GM21526 (cell line): ENCODE measurements at regions not wholly inside any gene's neighbourhood (a gene's known extent, or its start where the extent isn't known, plus 50 kb on each side); places are given as distances from the start of the nearest gene placed in this dataset.

Experiments
- ATAC-seq: cut with Tn5 transposase; IDR thresholded peaks from one replicate; pipeline ENCODE4 v1.9.1; 2021; ENCODE audit warnings: moderate library complexity; ENCODE audit not compliant: unreplicated experiment, low FRiP score

DNA sequence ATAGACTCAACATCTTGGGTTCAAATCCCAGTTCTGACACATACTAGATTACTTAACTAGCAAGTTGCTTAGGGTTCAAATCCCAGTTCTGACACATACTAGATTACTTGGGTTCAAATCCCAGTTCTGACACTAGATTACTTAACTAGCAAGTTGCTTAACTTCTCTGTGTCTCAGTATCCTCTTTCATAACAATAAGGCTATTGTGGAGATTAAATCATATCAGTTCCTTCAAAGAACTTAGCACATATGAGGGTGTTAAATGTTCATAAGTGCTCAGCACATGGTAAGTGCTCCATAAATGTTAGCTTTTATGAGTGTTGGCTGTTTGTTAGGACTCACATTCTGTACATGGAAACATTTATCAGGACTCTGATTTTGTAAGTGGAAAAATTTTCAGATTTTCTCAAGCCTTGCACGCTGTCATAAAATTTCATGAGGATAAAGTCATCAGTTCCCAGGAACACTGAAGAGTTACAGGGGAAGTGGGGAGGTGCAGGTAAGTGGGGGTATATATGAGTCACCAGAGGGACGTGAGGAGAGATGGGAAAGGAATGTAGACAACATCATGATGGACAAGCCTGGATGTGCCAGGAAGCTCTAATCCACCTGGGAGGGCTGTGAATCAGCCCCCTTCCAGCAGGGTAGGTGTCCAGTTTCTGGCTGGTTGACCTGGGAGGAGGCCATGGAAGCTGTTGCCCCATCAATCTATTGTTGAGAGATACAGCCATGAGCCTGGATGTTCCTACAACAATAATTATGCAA lies 532.2 kb upstream of the WWC1 start:
- no peak for ATAC-seq

DNA sequence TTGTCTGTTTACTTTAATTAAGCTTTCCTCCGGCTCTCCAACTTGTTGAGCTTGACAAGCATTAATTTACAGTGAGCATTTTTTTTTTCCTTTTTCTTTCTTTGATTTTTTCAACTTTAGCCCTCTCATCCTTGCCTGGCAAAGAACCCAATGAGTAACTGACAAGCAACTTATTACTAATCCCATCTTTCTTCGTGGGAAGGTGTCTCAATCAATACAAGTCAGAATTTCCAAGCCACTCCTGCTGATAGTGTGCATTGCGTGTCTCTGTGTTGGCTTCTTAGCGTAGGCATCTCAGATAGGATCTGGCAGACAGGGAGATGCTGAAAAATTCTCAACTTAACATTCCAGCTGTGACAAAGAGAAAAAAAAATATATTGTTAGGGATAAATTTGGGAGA lies 527.7 kb upstream of the WWC1 start:
- no peak for ATAC-seq

DNA sequence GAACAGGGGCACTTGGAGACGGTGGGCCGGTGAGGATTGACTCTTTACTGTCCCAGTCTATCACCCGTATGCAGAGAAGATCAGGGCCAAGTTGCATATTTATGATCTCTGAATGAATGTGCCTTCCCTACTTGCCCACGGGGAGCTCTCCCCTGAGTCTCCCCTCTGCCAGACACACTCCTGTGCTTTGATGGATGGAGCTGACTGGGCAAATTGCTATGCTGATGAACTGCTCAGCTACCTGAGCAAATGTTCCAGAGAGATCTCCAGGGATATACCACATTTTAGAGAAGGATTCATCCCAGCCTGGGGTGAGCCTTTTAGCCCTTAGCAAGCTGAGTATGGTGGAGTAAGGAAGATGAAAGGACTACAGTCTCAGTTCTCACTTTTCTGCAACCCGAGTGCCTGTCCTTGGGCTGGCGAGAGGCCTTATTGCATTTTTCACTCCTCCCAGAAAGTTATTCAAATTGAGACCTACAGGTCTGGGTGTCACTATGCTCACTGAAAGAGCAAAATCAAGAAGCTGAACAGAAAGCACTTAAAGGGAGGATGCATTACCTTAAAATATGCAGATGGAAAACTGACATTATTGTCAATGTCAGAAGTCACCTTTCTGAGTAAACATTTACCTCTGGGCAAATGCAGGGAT lies 526.7 kb upstream of the WWC1 start:
- no peak for ATAC-seq

DNA sequence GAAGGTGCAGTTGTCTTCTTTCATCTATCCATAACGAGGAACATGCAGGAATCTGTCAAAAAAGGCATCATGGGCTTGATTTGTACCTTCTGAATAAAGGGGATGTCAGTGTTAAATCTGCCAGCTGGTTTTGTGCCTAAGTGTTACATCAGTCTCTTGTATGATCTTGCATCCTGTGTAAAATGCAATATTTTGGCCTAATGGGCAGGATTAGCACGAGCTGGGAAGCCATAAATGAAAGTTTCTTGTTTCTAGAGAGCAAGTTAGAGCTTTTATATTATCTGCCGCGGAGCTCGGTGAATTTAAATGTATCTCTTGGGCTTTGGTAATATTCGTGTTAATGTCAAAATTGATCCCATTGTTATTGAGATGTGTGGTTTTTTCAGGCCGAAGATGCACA lies 526.1 kb upstream of the WWC1 start:
- ATAC-seq, result no peak

DNA sequence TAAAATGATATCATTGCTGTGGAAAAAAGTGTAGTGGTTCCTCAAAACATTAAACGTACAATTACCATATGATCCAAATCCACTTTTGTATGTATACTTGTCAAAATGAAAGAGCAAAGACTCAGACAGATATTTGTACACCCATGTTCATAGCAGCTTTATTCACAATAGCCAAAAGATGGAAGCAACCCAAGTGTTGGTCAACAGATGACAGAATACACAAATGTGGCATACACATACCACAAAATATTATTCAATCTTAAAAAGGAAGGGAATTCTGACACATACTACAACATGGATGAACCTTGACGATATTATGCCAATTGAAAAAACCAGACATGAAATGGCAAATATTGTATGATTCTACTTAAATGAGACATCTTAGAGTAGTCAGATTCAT lies 524.5 kb upstream of the WWC1 start:
- no peak for ATAC-seq

DNA sequence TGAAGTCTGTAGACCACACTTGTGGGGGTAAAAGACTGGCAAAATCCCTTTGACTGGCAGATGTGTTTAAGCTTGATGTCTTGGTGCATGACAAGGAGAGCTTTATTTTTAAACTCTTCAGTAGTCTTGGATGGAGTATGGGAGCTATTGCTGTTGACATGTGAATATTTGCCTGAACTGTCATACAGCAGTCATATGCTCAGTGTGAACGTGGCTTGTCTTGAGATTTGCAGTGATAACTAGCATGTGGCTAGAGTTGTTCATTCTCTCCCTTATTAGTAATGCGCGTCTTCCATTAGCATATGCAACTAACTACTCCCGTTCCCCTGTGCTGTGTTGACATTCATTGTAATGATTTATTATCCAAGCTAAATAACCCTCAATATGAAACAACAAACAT lies 523.6 kb upstream of the WWC1 start:
- no peak for ATAC-seq

DNA sequence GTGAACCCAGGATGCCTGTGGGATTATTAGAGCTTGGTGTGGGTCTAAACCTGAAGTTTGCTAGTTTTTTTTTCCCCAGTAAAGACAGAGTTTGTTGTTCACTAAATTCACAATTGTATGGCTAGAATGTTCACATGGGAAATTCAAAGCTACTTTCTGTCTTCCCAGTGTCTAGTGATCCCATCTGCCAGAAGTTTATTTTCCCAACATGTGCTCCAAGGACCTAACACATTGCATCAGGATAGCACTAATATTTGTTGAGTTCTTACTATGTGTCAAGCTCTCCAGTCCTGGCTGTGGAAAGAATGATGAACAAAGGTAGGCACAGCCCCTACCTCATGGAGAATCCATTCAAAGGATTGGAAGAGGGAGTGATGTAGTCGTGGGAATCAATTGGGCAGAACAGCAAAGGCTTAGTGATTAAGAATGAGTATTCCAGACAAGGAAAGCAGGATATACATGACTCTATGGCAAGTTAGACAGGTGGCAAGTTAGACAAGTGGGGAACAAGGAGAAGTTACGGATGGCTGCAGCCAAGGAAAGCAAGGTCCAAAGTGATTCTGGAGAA lies 521.5 kb upstream of the WWC1 start:
- no peak for ATAC-seq

DNA sequence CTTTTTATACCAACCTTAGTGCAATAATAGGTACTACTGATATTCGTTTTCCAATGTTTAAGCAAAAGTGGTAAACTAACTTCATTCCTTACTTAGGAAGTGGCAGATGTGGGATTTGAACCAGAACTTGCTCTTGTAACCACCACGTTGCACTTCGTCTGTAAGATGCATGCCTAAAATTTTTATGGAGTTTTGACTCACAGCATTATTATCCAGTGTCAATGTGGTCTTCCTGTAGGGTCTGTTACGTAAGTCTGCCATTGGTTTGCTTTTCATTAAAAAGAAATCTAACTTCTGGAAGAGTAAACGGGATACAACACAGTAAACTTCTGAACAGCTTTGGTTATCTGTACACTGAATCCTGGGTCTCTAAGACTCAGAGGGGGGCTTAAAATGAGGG lies 521.0 kb upstream of the WWC1 start:
- no peak for ATAC-seq

DNA sequence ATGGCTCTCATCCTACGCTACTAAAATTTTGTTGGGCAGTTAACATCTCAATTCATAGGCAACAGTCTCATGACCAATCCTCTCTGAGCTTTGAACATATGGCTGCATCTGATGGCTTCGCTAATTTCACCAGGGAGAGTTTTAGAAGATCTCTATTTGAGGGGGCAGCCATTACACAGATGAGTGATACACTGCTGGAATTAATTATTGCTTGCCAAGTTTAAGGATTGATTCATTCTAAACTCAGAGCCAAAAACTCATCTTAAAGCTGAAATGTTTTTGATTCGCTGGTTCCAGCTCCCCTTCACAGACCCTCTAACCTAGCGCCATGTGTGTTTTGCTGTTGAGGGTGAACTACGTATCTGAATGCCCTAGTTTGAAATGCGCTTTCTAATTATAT lies 519.9 kb upstream of the WWC1 start:
- no peak for ATAC-seq

DNA sequence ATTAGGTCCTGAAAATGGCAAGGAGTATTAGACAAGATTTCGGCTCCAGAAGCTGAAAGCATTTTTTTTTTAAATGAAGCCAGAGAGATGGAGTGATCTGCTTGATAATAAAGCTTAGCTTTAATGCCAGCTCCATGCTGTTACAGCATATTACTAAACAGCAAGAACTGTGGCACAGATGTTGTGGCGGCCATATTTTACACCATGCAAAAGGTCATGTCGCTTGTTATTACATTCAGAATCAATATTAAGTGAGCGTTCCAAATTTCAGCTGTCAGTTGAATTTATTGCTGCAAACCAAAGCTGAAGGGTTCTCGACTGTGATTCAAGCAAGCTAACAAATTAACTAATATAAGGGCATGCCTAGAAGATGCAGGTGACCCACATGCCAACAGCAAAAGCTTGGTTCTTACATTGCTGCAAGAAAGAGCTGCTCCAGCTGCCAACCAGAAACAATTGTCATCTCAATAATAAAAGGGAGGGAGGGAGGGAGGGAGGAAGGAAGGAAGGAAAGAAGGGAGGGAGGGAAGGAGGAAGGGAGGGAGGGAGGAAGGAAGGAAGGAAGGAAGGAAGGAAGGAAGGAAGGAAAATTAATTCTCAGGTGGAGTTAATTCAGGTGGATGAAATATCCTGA lies 517.7 kb upstream of the WWC1 start:
- ATAC-seq, result no peak

DNA sequence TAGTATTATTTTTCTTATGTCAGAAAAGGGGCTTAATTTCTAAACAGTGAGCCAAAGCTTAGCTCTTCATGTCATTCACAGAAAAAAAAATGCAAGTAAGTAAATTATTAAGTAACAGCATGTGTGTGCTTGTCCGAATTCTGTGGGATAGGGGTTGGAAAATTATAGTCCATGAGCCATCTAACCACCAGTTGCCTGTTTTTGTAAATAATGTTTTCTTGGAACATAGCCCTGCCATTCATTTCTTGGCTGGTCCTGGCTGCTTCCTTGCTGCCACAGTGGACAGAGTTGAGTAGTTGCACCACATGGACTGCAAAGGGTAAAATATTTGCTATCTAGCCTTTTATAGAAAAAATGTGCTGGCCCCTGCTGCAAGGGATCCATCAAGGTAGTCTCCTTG lies 513.7 kb upstream of the WWC1 start:
- no peak for ATAC-seq

DNA sequence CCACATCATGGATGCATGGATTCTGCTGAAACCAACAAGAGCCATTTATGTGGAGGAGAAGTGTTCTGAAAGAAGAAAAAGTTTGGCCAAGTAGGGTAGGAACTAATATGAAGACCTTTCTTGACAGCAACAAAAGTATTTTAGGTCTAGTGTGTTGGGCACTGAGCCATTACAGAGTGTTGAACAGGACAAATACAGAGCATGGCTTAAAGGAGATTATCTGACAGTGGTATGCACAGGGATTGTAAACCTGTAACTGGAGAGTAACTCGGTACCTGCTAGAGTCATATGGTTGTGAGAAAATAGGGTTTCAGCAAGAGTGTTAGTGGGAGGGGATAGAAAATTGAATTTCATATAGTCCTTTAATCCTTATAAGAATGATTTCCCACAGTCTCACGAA lies 513.2 kb upstream of the WWC1 start:
- ATAC-seq, result no peak

DNA sequence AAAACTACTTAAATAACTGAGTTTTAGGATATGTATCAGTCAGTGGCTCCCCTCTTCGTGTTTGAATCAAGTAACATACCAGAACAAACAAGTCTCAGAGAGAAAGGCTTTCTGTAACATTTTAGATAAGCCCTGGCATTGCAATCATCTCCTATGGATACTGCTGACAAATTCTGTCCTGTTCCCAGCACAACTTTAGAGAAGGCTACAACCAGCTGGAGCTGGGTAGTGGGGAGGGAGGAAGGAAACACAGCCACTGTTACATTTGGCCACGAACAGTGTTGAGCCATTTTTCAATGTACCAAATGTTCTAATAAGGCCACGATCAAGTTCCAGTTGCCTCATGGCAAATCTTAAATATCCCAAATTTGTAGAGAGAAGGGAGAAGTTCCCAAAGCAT lies 511.8 kb upstream of the WWC1 start:
- ATAC-seq, result no peak

DNA sequence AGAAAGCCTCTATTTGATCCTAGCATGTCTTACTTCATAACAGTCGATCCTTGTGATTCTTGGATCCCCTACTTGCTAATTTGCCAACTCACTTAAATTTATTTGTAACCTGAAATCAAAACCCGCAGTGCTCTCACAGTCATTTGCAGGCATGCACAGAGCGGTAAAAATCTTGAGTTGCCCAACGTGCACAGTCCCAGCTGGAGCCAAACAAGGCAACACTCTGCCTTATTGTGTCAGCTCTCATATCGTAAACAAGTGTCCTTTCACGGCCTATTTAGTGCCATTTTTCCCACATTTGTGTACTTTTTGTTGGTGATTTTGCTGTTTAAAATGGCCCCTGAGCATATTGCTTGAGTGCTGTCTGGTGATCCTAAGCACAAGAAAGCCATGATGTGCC lies 511.3 kb upstream of the WWC1 start:
- ATAC-seq, result no peak

DNA sequence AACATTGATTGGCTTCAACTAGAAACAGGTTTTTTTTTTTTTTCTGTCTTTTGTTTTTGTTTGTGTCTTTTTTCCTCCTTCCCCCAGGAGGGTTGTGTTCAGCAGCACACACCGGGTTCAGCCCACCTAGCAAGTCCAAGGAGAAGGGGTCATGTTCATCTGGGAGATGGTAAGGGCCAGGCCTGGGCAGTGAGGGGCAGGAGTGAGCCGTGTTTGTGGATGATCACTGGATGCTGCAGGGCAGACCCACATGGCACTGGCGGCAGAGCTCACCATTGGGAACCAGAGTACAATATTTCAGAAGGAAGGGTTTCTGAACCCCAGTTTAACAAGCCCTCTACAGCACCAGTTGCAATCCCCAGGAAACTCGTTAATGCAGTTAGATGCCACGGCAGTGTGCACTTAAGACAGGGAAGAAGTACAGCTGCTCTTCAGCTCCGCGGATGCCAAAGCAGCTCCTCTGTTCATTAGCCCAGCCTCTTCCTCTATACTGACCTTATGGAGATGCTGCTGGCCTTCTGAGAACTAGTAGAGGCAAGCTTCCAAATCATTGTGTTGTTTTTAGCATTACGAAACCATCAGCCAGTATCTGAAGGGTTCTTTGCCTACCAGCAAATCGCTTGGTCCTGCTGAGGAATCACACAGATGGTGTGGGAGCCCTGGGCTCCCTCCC lies 508.2 kb upstream of the WWC1 start:
- no peak for ATAC-seq

DNA sequence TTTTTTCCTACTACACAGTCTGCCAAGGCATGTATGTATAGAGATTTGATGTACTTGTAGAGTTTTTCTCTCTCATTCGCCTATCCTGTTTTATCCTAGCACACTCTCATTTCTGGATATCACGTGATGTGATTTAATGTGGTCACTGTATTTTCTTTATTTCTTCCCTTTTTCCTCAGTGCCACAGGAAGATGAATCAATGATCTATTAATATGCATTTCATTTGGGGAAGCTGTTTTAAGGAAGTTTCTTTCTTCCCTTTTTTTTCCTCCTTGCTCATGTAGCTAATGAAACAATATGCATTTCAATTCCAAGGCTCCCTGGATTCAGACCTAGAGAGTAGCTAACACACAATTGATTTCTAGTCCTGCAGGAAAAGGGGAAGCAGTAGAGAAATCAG lies 506.3 kb upstream of the WWC1 start:
- ATAC-seq, result no peak

DNA sequence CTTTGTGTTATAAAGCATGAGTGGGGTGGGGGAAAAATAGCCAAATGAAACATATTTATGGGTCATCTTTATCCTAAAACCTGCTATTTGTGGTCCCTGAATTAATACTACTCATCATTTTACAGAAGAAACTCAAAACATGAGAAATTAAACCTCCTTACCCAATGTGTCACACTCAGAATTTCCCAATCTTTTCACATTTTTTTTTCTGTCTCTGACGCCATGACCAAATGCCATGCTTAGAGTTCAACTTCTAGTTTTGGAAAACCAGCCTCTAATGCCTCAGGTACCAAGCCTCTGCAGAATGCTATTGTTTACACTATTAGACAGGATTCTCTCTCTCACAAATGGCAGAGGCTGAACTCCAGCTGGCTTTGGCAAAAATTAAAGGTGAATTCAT lies 505.5 kb upstream of the WWC1 start:
- ATAC-seq, result no peak

DNA sequence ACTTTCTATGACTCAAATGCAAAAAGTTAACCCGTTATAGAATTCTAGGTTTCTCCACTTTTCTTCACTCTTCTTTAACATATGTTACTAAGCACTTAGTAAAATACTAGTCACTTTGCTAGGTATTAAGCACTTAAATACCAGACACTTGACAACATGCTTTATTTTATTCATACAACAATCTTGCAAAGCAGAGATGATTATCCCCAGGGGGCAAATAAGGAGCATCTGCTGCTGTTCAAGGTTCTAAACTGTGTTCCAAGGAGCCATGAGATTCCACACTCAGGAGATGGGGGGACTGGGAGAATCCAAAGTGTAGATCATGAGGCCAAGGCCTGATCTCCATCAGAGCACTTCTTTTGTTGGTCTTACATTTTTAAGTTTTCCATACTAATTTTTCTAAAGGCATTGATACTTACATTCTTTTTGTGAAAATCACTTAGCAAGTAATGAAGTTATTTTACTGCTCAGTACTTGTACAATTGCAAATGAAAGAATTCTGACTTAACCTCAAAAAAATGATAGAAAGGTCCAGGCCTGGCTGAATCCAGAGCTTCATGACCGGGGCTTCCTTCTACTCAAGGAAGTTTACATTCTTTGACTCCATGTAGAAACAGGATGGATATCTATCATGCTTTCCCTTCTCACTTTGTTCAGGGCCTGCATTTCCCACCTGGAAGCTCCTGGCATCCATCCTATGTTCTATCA lies 504.4 kb upstream of the WWC1 start:
- no peak for ATAC-seq

DNA sequence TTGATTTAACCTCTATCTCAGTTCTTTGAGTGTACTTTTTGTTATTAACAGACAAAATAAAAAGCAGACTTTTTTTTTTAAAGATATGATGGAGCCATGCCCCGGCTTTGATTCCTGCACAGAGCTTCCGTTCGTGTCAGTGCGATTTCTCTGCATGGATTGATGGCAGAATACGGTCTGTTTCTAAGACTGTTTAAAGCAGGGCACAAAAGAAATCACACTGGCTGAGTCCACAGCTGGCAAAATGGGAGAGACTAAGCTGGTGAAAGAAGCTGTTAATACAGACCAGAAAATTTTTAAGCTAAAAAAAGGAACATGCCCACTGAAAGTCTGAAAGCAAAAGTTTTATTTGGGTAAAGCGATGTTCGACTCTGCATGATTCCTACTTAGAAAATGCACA lies 501.4 kb upstream of the WWC1 start:
- no peak for ATAC-seq

DNA sequence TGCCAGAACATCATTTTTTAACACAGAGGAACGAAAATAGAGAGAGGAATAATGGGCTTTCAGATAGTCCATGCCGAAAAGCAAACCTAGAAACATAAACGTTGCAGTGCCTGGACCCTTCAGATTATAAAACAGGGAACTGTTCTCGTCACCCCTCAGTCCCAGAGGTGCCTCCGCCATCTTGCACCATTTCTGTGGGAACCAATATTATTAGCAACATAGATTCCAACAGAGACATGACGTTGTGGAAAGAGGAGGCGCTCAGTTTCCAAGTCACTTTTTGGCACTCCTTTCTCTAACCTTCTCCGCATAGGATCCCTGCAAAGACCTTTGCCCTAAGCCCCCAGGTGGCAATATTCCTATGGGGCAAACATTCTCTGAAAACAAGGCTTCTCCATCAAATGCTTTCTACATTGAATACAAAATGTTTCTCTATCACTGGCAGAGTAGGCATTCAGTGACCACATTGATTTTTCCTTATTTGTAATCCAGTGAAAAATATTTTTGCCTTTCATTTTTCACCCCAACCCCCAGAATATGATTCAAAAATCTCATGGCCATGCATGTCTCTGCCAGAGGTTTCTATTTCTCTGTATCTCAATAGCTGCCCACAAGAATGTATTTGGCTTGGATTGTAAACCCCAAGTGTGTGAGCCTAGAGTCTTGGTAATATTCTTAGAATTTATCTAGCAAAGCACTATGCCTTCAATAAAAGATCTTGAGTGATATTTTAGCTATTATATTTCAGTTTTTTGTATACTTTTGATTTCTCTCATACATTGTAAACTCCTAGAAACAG lies 500.8 kb upstream of the WWC1 start:
- no peak for ATAC-seq
